Activated T-cell treated with anti-CD3 and anti-CD28 coated beads for 1 hour (primary cell): ENCODE measurements at regions not wholly inside any gene's neighbourhood (a gene's known extent, or its start where the extent isn't known, plus 50 kb on each side); places are given as distances from the start of the nearest gene placed in this dataset.
"Not testable (repeated sequence)": the region's sequence is repeated elsewhere in the genome, so short reads cannot be mapped to it uniquely, and the experiment has no call there.

Source experiments
- DNase-seq: peaks from one replicate; pipeline ENCODE4 v3.0.0-alpha.2; 2020; ENCODE audit warnings: low read depth

GRCh38 chr6:137804637-137805036 lies 62.4 kb upstream of the TNFAIP3 start:
- DNase-seq: no peak

GRCh38 chr6:137805622-137806021 lies 61.4 kb upstream of the TNFAIP3 start:
- DNase-seq: no peak

- no peak for DNase-seq
Observed at GRCh38 chr6:137806914-137807682, 60.0 kb upstream of the TNFAIP3 start.

DNA sequence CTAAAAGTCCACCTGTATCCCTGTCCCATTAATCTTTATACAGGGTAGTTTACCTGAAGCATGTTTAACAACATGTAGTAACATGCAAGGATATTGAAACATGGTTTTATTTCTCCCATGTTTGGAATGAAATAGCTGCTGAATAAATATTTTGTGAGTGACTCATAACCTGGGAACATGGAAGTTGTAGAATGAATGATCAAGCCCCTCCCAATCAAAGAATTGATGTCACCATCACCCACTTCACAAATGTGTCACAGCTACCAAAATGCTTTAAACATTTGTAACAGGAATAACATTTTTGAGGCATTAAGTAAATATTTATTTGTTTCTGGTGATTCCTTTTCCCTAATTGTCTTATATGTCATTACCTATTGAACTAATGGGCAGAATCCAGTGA lies 58.9 kb upstream of the TNFAIP3 start:
- no peak for DNase-seq

- DNase-seq: no peak
Observed at GRCh38 chr6:137808836-137809315, 58.2 kb upstream of the TNFAIP3 start.

DNA sequence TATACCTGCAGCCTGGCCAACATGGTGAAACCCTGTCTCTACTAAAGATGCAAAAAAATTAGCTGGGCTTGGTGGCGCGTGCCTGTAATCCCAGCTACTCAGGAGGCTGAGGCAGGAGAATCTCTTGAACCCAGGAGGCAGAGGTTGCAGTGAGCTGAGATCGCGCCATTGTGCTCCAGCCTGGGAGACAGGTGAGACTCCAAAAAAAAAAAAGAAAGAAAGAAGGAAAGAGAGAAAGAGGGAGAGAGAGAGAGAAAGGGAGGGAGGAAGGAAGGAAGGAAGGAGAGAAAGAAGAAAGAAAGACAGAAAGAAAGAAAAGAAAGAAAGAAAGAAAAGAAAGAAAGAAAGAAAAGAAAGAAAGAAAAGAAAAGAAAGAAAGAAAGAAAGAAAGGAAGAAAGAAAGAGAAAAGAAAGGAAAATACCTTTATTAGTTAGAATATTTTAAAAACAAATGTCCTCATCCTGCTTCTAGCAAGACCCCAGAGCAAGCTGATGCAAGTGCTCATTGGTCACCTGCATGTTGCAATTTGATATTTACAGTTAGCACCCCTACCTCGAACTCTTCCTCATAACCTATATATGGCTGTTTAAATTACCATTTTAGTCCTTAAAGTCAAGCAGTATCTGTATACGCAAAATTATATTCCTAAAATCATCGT lies 57.0 kb upstream of the TNFAIP3 start:
- DNase-seq: not testable (repeated sequence)

- no peak for DNase-seq
Observed at GRCh38 chr6:137810554-137811120, 56.4 kb upstream of the TNFAIP3 start.

DNA sequence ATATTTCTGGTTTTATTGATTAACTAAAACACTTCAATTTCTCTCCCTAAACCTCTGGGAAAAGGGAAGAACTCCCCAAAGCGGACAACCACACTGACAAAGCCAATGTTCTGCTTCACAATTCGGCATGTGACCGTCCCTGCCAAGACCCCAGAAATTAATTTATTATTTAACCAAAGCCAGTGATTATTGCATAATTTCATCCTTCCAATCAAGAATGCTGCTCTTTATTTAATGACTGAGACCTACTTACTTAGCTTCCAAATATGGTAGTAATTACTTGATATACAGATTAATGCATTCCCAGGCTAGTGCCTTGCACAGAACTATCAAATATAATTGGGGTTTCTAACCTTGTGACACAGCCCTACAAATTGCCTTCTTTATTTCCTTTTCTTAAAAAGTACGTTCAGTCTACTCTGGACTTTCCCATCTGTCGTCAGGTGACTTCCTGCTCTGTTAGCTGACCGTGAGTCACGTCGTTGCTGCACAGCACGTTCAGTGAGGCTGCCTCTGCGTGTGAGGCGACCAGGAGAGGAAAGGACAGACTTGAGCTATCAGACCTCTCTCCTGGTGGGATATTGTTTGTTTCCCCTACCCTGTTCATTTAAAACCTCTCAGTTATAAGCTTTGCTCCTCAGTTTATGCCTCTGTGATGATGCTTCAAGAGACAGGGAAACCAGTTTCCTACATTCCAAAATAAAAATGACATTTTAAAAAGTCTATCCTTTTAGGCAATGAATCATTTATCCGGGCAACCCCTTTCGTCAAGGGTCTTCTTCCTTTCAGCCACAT lies 55.7 kb upstream of the TNFAIP3 start:
- peak; percentile 57 for DNase-seq

GRCh38 chr6:137811916-137812553 lies 55.0 kb upstream of the TNFAIP3 start:
- no peak for DNase-seq

GRCh38 chr6:137813308-137813970 lies 53.6 kb upstream of the TNFAIP3 start:
- no peak for DNase-seq

- DNase-seq: not testable (repeated sequence)
Observed at GRCh38 chr6:137814030-137814429, 53.0 kb upstream of the TNFAIP3 start.

GRCh38 chr6:137815692-137816091 lies 51.4 kb upstream of the TNFAIP3 start:
- DNase-seq: no peak

DNA sequence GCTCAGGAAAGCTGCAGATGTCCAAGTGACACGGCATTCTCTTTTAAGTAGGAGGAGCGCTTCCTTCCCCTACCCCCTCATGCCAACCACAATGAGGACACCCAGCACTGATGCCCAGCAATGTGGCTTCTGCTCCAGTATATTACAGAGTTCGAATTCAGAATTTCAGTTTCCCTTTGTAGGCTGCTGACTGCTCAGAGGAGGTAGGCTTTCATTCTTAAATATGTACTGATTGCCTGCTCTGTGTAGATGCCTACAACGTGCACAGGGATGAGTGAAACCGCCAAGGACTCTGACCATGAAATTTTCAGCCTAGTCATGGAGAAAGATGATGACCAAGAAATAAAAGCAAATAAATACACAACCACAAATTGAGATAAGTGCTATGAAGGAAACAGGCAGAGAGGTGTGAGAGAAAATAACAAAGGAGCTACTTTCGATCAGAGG lies 50.9 kb upstream of the TNFAIP3 start:
- DNase-seq: no peak

- DNase-seq: no peak
Observed at GRCh38 chr6:137816688-137817618, 50.1 kb upstream of the TNFAIP3 start.
